ENCODE measurements at regions not wholly inside any gene's neighbourhood (a gene's known extent, or its start where the extent isn't known, plus 50 kb on each side); places are given as distances from the start of the nearest gene placed in this dataset.
A peak's percentile ranks its signal among the peaks of the same experiment; 100 is the strongest.

DNA sequence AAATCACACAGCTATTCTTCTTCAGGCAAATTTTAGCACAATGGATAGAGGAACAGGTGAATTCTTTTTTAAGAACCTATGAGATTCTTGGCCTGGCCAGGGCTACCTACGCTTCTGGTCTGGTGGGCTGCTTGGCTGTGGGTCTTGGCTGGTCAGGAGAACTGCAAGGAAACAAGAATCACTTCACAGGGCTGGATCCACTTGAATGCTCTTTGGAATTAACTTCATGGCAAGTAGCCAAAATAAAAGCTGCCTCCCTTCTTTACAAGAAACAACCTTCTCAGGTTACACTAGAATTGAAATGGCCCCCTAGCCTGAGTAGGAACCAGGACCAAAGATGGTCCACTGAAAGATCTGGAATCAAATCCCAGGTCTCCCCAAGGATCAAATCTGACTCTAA lies 519.1 kb downstream of the IQCM start:
- no peak for DNase-seq (ENCODE audit: low read depth)

DNA sequence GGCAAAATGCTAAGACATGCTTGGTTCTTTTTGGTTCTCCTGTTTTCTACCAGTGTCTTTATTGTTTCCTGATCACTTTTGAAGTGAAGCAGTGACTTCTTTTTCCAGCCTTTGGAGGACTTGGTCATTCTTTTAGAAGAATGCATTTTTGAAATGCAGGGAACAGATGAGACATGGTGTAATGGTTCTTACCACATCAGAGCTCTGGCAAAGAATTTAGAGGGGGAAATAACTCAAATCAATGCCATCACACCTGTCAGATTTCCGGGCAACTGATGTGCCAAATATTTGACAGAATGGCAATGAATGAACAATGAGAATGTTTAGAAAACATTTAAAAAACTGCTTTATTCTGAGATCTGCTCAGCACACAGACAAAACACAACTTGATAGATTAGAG lies 519.6 kb downstream of the IQCM start:
- DNase-seq (ENCODE audit: low read depth): no peak

DNA sequence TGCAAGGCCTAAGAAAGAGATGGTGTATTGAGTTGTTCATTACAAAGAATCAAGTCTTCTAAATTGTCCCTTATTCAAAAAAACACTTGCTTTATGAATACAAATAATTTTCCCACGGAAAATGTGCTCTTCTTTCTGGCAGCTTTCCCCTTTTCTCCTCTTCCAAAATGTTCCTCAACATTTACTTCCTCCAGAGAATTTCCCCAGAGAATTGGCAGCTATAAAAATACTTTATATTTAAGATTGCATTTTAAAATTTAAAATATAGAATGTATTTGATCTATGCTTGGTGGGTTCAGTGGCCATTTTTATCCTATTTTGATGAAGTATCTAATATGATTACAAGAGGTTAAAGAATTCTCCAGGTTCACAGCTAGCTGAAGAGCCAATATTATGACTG lies 521.0 kb downstream of the IQCM start:
- no peak for DNase-seq (ENCODE audit: low read depth)

DNA sequence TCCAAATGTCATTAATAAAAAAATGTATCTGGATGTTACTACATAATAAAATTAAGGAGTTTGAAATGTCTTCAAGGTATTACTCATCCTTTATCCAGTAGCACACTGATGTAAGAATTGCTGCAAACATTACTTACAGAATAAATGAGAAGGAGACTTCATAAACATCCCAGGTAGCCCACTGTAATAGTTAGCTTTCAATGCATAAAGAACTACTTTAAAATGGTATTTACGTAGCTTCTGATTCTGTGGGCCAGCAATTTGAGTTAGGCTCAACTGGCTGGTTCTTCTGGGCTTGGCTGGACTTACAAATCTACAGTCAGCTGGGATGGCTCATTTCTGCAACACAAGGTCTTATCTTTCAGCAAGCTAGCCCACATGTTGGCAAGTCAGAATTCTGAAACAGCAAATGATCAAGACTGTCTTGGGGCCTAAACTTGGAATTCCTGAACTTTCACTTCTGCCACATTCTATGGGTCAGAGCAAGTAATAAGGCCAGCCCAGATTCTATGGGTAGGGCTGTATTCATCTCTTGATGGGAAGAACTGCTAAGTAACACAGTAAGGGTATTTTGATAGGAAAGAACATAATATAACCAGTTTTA lies 522.5 kb downstream of the IQCM start:
- no peak for DNase-seq (ENCODE audit: low read depth)

DNA sequence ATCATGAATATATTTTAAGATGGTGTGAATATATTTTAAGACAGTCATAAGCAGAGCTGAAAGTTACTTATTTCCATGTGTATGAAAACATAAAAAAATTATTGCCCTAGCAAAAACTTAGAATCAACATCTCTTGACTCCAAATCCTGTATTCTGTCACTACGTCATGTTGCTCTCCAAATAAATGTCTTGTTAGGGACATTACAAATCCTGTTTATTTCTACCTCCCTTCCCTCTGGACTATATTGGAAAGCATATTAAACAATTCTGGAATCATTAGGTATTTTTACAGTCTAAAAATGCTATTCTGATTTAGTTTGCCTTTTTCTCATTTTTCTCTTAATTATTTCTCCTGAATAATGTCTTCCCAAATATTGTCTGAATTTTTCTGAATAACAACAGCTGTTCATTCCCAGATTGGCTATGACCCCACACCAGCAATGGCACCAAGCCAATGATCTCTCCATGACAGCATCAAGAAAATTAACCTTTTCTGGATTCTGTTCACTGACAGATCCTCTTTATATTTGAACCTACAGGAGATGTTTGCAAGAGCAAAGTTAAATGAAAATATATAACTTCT lies 523.1 kb downstream of the IQCM start:
- no peak for DNase-seq (ENCODE audit: low read depth)

DNA sequence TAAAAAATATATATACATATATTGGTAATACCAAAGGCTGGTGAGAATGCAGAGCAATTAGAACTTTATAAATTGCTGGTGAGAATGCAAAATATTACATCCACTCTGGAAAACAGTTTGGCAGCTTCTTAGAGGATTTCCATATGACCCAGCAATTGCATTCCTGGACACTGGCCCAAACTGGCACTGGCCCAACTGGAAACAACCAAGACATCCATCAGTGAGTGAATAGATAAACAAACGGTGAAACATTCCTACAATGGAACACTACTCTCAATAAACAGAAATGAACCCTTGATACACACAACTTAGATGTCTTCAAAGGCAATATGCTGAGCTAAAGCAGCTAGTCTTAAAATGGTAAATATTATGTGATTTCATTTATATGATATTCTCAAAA lies 524.2 kb downstream of the IQCM start:
- peak; percentile 44 for DNase-seq (ENCODE audit: low read depth)

DNA sequence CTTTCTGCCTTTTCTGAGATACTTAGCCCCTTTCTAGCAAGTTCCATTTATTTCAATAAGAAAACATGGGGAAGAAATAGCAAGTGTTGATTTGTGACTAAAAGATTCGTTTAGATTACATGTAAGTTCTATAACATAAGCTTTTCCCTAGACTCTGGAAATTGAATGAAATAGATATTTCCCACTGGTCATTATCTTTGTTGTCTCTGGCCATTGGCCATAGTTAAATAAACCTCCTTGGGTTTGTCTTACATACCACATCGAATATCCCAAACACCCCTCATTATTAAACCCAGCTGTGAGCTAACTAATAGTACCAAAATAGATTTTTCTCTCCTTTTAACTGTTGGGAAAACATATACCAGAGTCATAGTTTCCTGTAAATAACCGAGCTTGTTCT lies 534.8 kb downstream of the IQCM start:
- DNase-seq (ENCODE audit: low read depth): no peak

DNA sequence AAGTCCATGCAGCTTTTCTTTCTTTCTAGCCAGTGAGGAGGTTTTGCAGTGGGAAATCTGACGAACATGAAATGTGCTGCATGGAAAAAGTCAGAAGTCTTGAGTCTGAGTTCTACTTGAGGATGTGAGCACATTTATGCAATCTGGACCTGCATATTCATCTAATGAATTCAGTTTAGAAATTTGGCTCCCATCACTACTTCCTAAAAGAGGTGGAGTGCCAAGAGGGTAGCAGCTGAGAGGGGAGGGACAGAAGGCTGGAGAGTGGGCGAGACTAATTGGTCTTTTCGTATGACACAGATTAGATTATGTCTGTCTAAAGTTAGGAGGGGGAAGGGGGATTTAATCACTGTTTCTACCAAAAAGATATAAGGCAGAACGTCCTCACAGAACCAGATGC lies 535.9 kb downstream of the IQCM start:
- DNase-seq (ENCODE audit: low read depth): no peak

DNA sequence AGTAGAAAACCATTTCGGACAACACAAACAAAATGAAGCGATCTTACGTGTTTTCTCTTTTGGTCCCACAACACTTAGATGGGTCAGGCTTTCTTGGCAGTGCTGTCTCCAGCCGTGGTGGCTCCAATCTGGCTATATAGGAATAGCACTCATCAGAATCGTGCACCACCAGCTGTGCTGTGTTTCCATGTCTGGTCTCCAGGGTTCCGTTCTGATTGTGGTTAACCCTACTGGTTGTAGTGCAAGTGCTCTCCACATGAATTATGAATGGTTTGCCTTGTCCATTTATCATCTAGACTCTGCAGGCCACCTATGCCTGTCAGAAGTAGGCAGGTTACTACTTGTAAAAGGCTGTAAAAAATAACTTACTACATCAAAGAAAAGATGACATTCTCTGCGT lies 536.3 kb downstream of the IQCM start:
- DNase-seq (ENCODE audit: low read depth): no peak

DNA sequence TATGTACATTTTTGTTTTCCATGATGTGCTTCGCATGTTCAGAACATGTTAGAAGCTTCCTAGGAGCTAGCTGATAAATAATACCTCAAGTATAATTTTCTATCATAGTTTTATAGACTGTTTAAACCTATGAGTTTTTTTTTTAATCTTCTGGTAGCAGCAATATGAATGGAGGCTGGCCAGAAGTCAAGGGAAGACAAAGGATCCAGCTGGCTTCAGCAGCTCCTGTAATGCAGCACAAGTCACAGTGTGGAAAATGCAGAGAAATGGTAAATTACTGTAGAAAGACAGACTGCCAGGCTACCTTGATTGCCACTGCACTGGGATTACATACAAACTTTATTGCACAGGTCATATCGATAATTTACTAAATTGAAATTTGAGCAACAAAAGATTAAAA lies 537.9 kb downstream of the IQCM start:
- no peak for DNase-seq (ENCODE audit: low read depth)

DNA sequence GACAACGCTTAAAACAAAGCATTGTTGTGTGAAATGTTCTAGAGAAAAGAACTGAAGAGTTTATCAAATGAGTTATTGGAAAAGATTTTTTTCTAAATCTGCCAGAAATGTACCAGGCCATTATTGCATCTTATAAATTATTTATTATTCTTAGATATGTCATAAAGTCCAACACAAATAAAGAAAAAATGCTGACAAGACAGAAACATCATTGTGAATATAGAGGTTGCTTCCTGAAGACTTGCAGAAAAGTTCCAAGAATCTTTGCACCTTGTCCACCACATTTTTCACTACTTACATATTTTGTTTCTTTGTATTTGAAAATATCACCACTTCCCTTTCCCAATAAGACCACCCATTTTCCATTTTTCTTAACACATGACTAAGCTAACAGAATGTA lies 545.8 kb downstream of the IQCM start:
- no peak for DNase-seq (ENCODE audit: low read depth)

DNA sequence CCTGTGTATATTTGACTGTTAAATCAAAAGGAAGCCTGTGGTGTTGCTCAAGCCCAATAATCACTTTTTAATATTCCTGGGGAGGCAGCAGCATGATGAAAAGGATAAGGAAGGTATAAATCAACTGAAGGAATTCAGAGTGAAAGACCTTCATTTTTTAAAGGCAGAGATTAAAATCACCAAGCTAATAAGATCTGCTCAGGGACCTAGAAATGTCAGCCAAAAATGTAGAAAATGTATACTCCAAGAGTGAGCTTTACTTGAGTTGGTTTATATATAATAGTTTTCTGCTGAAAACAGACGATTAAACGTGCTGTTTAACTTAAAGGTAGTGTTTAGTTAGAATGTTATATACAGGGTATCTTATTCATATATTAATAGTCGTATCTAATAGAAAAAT lies 549.3 kb downstream of the IQCM start:
- DNase-seq (ENCODE audit: low read depth): no peak

DNA sequence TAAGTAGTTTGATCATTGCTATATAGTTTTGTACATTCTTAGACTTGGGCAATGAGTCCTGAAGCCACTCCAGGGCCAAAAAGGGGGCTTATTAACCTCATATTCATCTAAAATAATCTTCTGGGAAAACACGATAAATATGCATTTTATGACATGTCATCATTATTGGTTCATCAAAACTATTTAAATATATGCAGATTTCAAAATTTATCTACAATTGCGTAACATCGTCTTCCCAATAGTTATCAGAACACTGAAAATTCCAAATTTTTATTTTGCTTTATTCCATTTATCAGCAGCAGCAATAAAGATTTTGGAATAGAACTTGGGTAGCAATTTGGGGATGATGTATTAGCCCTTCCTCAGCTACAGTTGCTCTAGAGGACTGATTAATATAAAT lies 550.0 kb downstream of the IQCM start:
- DNase-seq (ENCODE audit: low read depth): no peak

DNA sequence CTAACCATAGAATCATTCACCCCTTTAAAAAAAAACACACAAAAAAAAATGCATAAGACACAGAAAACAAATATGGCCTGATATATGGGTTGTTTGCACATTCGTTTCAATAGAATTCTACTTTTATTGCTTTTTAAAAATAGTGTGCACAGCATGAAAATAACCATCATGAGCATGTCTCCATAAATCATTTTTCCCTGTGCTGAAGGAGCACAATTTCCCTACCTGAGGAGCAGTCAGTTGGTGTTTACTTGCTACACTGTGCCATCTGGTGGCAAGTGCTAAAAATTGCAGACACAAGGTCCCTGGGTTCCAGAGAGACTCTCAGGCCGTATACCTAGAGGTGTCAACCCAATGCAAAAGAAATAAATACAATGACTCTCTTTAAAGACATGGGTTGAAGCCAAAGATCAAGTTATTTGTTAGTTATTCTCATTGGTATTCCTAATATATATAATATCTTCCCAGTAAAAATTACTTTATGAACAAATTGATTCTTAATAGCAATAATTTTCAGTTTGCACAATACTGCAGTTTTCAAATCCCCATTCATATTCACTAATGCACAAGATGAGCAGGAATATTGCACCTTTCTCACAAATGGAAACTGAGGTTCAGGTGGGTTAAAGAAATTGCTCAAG lies 551.4 kb downstream of the IQCM start:
- DNase-seq (ENCODE audit: low read depth): peak; percentile 69

DNA sequence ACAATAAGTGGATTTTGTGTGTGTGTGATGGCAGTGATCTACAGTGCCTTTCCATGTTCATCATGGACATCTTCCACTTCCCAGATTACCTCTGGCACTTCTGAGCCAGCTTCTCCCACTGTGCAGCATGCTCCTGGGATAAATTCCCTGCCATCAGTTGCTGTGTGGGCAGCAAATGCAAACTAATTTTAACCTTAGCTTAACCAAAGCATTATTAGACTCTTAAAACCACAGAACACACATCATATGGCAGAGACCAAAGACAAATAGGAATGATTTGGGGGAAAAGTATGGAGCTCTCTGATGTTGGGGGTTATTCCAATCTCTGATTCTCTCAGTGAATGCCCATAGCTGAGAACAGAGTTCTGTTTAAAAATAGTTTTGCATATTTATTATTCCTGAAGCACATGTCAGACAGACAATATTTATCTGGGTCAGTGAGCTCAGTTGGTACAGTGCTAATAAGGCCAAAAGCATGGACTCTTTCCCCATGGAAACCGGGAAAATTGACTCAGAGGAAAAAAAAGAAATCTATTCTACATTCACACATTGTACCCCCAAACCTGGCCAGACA lies 567.4 kb downstream of the IQCM start:
- DNase-seq (ENCODE audit: low read depth): no peak

DNA sequence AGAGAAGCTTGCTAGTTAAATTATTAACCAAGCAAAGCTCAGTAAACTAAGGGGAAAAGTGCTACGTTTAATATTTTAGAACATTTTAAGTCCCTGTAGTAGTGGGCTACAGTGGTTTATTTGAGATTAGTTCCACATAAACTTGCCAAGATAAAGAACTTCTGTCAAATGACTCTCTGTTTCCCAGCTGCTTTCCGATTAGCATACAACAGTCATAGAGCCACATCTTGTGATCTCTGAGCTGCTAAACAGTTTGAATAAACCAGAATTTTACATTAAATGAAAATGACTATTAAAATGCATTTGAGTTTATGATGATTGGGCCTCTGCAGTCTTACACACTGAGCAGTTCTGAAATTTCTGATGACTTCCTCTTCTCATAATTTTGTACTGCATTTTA lies 568.5 kb downstream of the IQCM start:
- DNase-seq (ENCODE audit: low read depth): no peak

DNA sequence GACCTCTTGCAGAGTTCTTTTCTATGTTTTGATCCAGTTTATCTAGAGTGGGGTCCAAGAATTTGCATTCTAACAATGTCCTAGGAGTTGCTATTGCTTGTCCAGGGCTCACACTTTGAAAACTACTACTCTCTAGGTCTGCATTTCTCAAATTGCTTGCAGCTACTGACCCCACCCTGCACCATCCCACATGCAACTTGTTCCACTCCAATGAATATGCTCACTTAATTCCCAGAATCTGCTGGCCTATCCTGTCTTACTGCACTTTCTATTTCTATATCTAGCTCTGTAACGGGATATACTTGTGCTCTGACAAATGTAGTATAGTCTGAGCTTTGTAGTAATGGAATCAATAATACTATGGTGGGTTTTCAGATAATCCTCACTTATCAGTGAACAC lies 570.3 kb downstream of the IQCM start:
- no peak for DNase-seq (ENCODE audit: low read depth)

DNA sequence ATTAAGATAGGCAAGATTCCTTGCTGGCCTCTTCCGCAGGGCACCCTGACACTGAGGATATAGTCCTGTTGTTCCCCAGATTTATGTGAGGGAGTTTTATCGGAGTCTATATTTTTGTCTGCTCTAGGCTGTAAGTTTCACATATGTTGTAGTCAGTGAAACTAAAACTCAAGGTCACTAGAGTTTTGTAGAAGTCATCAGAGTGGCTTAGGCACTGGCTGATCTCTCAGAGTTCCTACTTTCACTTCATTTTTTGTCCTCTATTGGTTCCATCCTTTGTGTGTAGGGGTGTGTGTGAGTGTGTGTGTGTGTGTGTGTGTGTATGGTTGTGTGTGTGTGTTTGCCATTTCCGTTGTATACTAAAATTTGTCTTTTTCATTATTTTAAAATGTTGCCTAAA lies 577.5 kb downstream of the IQCM start:
- DNase-seq (ENCODE audit: low read depth): no peak

DNA sequence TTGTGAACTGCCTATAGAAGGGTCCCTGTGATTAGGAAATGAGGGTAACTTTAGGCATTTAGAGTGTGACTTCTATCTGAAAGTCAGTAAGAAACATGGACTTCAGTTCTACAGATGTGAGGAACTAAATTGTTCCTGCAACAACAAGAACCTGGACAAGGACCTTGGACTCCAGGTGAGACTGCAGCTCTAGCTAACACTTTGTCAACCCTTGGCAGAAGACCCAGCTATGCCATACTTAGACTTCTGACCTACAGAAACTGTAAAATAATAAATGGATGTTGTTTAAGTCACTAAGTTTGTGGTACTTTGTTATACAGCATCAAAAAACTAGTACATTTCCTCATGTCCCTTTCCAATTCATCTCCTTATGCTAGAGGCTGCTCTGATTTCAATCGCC lies 580.8 kb downstream of the IQCM start:
- DNase-seq (ENCODE audit: low read depth): no peak

DNA sequence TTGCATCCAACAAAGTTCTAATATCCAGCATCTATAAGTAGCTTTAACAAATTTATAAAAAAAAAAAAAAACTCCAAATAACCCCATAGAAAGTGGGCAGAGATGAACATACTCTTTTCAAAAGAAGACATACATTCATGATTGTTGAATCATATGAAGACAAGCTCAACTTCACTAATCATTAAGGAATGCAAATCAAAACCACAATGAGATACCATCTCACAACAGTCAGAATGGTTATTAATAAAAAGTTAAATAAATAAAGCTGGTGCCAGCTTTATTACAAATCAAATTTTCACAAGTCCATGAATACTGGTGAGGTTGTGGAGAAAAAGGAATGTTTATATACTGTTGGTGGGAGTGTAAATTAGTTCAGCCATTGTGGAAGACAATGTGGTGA lies 592.0 kb downstream of the IQCM start:
- DNase-seq (ENCODE audit: low read depth): peak; percentile 81

DNA sequence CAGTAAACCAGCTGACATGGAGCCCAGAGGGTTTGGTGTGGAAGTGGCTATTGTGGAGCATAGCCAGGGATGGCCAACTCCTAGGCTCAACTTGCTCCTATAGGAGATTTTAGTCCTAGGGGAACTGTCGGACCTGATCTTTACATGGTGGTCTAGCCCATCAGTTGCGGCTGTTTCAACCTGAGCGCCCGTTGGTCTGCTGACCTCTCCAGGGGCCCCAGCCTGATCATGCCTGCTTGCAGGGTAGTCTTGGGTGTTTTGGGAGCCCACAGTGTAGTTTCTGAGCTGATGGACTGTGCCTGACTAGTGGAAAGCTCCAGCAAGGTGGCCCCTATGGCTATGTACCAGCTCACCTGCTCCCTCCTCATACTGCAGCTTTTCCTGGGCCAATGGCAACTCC lies 597.0 kb downstream of the IQCM start:
- no peak for DNase-seq (ENCODE audit: low read depth)

DNA sequence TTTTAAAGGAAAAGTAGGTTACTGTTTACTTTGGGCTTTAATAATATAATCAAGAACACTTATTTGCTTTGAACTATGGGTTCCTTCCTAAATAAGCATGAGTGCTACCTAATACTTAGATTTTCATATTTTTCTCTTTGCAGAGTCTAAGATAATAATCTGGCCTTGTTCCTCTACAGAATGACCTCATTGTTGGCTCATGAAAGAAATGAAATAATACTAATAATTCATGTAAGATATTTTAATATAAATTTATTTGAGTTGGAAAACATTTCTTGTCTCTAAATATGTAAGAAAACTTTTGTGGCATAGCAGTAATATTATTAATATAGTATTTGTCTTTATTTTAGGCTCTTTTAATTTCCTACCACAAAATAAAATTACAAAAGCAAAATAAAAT lies 601.3 kb downstream of the IQCM start:
- no peak for DNase-seq (ENCODE audit: low read depth)

DNA sequence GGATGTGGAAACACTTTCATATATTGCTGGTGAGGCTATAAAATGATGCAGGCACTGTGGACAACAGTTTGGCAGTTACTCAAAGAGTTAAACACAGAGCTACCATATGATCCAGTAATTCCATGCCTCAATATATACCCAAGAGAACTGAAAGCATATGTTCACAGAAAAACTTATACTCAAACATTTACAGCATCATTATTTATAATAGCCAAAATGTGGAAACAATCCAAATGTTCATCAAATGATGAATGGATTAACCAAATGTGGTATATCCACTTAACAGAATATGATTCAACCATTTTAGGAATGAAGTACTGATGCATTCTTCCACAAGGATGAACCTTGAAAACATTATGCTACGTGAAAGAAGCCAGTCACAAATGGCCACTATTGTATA lies 603.8 kb downstream of the IQCM start:
- DNase-seq (ENCODE audit: low read depth): no peak
